NCI-H1694 (cell line): ENCODE measurements at regions not wholly inside any gene's neighbourhood (a gene's known extent, or its start where the extent isn't known, plus 50 kb on each side); places are given as distances from the start of the nearest gene placed in this dataset.

Source experiments
- DNase-seq: peaks from one replicate; lab custom pipeline; 2025; lab: John Stamatoyannopoulos, UW

GRCh38 chr5:158297002-158297527 lies 438.1 kb upstream of the CLINT1 start:
- no peak for DNase-seq

DNA sequence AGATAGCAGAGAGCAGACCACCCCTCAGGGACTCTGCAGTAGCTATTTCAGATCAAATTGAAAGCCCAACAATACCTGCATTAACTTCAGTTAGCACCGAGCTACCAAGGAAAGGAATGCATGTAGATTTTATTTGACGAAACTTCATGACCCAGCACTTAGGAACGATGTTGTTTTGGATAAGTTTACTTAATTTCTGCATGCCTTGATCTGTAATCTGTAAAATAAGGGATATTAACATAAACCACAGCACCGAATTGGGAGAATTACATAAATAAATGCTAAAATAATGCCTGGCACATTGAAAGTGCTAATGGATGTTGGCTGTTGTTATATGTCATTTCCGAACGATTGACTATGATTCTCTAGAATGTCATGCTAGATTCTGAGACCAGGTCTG lies 435.8 kb upstream of the CLINT1 start:
- no peak for DNase-seq

- no peak for DNase-seq
Observed at GRCh38 chr5:158292981-158293380, 434.0 kb upstream of the CLINT1 start.

DNA sequence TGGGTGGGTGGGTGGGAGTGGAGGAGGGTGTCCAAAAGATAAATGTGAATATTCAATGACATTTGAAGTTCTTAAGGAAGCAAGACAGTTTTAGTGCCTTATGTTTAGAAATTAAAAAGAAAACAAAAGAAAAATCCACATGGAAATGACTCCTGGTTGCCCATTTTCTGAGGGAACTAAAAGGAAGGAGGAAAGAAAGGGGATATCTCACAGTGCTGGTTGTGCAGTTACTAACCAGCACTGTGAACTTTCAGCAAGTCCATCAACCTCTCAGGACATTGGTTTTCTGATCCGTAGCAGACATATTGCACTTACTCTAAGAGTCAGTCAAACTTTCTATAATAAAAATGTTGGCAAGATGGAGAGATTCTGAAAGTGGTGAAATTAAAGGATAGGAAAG lies 431.0 kb upstream of the CLINT1 start:
- DNase-seq = no peak

DNA sequence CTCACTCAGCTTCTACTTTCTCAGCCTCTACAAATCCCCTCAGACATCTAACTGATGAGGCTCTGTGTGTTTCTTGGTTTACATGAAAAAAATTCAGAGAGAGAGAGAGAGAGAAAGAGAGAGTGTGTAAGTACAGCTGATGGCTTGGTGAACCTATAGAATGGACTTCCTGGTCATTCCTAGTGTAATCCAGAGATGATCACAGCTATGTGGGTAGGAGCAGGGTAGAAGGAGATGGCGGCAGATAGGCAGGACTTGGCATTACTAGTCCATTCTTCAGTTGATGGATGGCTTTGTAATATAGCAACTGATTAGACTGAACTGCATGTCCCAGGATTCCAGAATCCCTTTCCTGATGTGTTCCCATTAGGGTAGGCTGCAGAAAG lies 429.3 kb upstream of the CLINT1 start:
- DNase-seq = no peak

DNA sequence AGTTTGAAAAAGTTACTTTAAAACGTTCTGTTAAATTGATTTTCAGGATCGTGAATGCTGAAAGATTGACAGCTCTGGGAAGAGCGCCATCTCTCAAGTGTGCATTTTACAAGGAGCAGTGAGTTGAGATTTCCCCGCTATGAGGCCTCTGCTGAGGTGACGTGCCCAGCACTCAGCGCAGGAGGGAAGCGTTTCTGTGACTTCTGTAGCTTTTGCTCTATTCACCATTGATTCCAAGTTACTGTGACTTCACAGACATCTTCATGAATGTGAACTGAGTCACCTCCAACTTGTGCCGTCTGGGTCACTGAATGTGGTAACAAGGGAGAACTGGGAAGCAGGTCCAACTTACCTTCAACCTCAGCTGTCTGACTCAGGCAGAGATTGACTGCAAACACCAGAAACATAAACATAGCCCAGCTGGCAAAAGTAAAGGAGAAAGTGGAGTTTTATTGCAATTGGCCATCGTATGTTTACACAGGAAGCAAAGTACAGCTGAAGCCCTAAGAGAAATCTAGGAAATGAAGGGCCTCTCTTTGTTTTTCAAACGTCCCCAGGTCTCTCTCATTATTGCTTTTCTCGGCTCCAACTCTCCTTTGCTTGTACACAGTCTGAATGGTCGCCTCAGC lies 428.8 kb upstream of the CLINT1 start:
- DNase-seq = no peak

GRCh38 chr5:158286827-158287226 lies 427.9 kb upstream of the CLINT1 start:
- DNase-seq = no peak

DNA sequence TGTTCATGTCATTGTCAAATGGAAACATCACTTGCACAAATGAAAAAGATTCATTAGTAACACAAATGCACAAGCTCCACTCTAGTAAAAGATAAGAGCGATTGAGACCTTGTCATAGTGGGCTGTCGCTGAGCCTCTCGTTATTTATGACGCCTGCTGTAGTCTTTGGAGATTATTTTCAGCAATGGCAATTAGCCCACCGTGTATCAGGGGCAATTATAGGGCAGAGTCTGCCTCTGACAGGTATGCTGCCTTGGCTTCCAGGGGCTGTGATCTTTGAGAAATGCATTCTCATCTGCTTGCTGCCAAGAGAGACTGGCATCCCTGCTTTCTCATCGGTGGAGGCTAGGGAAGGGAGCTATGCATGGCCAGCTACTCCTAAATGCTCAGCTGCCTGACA lies 426.8 kb upstream of the CLINT1 start:
- no peak for DNase-seq

DNA sequence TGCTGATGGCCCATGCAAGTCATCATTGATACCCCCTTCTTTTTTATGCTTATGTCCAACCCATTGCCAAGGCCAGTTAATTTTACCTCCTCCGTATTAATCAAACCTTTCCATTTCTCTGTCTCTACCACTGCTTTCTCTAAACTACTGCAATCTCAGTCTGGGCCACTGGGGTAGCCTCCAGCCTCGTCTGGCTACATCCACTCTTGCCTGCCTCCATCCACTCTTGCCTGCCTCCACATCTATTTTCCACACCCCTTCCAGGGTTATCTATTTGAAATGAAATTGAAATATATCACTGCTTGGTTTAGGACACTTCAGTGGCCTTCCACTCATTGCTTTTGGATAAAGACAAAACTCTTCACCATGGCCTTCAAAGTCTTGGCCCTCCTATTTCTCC lies 425.3 kb upstream of the CLINT1 start:
- DNase-seq = no peak

DNA sequence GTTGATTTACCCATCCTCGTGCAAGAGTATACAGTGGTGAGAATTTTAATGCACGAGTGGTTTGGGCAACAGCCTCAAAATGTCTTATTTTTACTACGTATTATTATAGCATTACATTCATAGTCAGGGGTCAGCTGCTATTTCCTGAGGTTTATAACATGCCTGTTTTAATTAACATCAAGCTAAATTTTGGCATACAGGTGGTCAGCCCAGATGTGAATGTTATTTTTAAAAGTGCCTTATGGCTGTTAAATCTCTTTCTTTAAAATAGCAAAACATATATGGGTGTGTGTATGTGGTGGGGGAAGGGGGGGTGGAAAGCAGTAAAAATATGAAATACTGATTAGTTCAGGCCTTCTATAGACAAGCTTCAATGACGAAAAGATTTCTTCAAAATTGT lies 424.5 kb upstream of the CLINT1 start:
- DNase-seq = no peak

- no peak for DNase-seq
Observed at GRCh38 chr5:158278216-158278925, 419.4 kb upstream of the CLINT1 start.

DNA sequence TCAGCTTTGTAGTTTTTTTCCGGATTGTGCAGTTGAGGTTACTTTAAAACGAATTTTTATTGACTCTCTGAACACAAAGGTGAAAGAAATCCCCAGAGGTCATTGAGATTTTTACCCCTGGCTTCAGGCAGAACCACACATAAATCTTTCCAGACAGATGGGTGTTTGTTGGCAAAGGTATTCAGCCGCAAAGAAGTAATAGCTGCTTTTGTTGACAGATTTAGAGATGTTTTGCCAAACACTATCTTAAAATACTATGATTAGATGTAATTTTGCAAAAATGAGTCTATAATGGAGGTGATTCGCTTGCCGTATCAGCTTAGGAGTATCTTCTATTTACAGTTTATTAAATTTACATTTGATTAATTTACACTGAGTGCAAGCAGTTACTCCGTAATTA lies 418.3 kb upstream of the CLINT1 start:
- DNase-seq = peak; percentile 13

GRCh38 chr5:158276692-158277091 lies 417.7 kb upstream of the CLINT1 start:
- DNase-seq = no peak

DNA sequence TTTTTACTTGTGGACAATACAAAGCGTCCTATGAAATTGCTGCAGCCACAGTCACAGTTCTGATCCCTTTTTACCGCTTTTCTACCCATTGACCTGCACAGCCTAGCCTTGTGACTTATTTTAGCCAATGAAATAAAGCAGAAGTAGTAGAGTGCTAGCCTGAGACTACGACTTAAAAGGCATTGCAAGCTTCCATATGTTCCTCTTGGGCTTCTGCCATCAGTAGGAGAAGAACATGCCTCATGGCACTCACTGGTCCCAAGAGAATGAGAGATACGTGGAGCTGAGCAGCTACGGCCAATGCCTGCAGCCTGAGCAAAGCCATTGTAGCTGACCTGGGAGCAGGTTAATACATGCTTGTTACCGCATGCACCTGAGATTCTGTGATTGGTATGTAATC lies 416.6 kb upstream of the CLINT1 start:
- DNase-seq = peak; percentile 76

GRCh38 chr5:158273035-158273434 lies 414.1 kb upstream of the CLINT1 start:
- DNase-seq = no peak

- no peak for DNase-seq
Observed at GRCh38 chr5:158272409-158272808, 413.5 kb upstream of the CLINT1 start.

DNA sequence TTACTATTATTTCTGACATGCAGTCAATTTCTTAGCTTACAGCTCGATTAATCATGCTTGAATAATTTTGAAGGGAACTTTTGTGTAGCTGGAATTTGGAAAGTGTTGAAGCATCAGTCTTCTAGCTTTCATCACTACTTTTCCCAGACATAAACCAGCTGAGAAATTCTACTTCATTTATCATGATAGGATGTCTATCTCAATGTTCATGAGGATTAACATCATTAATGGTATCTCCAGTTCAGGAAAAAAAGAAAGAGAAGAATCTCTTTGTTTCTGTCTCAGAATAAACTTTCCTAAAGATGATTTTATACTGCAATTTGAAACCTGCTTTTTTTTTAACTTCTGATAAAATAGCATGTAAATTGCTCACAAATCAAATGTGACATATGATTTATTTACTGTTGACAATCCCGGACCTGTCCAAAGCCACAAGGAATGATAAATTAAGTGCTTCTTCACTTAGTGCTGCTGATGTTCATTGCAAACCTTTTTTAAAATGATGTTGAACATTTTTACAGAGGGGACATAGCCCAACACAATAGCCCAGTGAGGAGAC lies 412.1 kb upstream of the CLINT1 start:
- no peak for DNase-seq

- no peak for DNase-seq
Observed at GRCh38 chr5:158268286-158268685, 409.3 kb upstream of the CLINT1 start.

GRCh38 chr5:158267228-158267627 lies 408.3 kb upstream of the CLINT1 start:
- no peak for DNase-seq

DNA sequence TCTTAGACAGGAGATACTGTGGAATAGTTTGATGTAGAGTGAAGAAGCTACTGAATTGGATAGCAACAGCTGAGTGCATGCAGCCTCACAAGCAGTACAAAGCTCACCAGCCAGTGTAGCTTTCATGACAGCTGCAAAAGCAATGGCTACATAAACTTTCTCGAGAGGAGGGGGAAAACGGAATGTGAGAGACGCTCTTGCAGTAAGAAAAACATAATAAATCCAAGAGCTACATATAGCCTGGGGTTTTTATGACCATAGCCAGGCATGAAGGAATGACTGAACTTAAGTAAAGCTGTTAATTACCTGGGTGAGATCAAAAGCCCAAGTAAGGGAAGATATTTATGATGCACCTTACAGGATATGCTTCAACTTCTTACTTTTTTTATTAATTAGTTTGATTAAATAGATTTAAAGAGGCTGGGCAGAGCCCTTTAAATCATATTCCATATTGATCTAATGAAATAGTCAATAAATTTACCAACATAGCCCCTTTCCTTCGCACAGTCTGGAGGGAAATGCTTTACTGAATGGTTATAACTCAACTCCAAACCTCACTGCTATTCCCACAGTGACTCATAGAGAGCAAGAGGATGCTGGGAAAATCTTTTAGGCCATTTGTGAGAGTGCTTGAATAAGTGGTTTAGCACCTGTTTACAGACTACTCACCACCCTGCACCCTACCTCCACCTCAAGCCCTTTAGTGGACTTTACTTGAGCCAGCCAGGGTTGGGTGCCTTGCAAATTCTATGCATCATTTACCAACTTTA lies 407.2 kb upstream of the CLINT1 start:
- DNase-seq = no peak

DNA sequence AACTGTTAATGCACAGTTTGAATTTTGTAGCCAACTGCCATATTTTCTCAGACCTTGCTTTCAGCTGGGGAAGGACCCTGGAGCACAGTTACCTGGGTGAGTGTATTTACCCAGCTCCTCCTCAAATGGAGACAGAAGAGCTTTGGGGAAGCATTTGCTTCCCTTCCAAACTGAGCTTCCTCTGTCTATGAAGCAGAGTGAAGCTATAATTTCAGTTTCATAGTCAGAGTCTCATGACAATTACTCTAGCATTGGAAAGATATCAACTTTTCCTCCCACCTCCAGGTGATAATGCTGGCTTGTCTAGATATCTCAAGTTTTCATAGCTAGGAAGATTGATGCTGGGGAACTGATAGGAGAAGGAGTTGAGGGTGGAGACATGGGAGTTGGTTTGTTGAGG lies 406.4 kb upstream of the CLINT1 start:
- no peak for DNase-seq

DNA sequence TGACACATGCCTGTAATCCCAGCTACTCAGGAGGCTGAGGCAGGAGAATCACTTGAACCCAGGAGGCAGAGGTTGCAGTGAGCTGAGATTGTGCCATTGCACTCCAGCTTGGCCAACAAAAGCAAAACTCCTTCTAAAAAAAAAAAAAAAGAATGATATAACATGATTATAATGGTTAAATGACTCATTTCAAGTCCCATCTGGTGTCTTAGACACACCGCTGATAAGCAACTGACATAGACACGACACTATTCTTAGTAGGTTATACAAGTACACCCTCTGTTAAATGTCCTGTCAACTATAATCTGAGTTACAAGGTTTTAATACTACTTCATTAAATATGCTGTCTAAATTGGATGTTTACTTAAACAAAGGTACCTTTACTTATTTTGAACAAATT lies 405.3 kb upstream of the CLINT1 start:
- DNase-seq = no peak
